HG03095 (cell line): ENCODE measurements at regions not wholly inside any gene's neighbourhood (a gene's known extent, or its start where the extent isn't known, plus 50 kb on each side); places are given as distances from the start of the nearest gene placed in this dataset.

Experiments
- ATAC-seq: cut with Tn5 transposase; IDR thresholded peaks from one replicate; pipeline ENCODE4 v1.9.1; 2021; ENCODE audit warnings: moderate library complexity; ENCODE audit not compliant: unreplicated experiment

GRCh38 chr18:44046376-44046975, 634.2 kb upstream of the SETBP1 start:
- no peak for ATAC-seq

GRCh38 chr18:44047585-44047984, 633.1 kb upstream of the SETBP1 start:
- no peak for ATAC-seq

- ATAC-seq, result no peak
Measured at GRCh38 chr18:44048435-44048834, 632.3 kb upstream of the SETBP1 start.

- ATAC-seq, result no peak
Measured at GRCh38 chr18:44048846-44049245, 631.8 kb upstream of the SETBP1 start.

- no peak for ATAC-seq
Measured at GRCh38 chr18:44051026-44051425, 629.7 kb upstream of the SETBP1 start.

GRCh38 chr18:44054514-44054913, 626.2 kb upstream of the SETBP1 start:
- no peak for ATAC-seq

GRCh38 chr18:44060197-44060596, 620.5 kb upstream of the SETBP1 start:
- no peak for ATAC-seq

GRCh38 chr18:44061438-44061837, 619.2 kb upstream of the SETBP1 start:
- no peak for ATAC-seq

- no peak for ATAC-seq
Measured at GRCh38 chr18:44062345-44062744, 618.3 kb upstream of the SETBP1 start.

- ATAC-seq, result no peak
Measured at GRCh38 chr18:44065206-44065605, 615.5 kb upstream of the SETBP1 start.

GRCh38 chr18:44066541-44066940, 614.1 kb upstream of the SETBP1 start:
- ATAC-seq, result no peak

- ATAC-seq, result no peak
Measured at GRCh38 chr18:44067186-44067585, 613.5 kb upstream of the SETBP1 start.

- no peak for ATAC-seq
Measured at GRCh38 chr18:44075038-44075437, 605.6 kb upstream of the SETBP1 start.

- ATAC-seq, result no peak
Measured at GRCh38 chr18:44079606-44080005, 601.1 kb upstream of the SETBP1 start.

- ATAC-seq, result no peak
Measured at GRCh38 chr18:44080054-44080453, 600.6 kb upstream of the SETBP1 start.

GRCh38 chr18:44089732-44090131, 591.0 kb upstream of the SETBP1 start:
- ATAC-seq, result no peak

- no peak for ATAC-seq
Measured at GRCh38 chr18:44090453-44090852, 590.2 kb upstream of the SETBP1 start.

GRCh38 chr18:44093253-44093652, 587.4 kb upstream of the SETBP1 start:
- no peak for ATAC-seq

GRCh38 chr18:44096016-44096415, 584.7 kb upstream of the SETBP1 start:
- no peak for ATAC-seq

- no peak for ATAC-seq
Measured at GRCh38 chr18:44098551-44099098, 582.1 kb upstream of the SETBP1 start.

GRCh38 chr18:44107187-44107586, 573.5 kb upstream of the SETBP1 start:
- no peak for ATAC-seq

GRCh38 chr18:44111337-44111736, 569.4 kb upstream of the SETBP1 start:
- no peak for ATAC-seq

GRCh38 chr18:44117821-44118220, 562.9 kb upstream of the SETBP1 start:
- no peak for ATAC-seq
